AG04450 (cell line): ENCODE measurements at regions not wholly inside any gene's neighbourhood (a gene's known extent, or its start where the extent isn't known, plus 50 kb on each side); places are given as distances from the start of the nearest gene placed in this dataset. TPM values are rescaled to one million over a fixed set of nuclear protein-coding genes. Genes with fewer than 3 reads are reported as not detected.

ENCODE experiments used
- CTCF ChIA-PET: fragments of 300-600, 350-600 bp; formaldehyde crosslinking; extraction: SDS; loops from one replicate; lab custom pipeline; 2022; ENCODE audit warnings: antibody characterized with exemption, inconsistent platforms; lab: Charles Lee
- POLR2A ChIA-PET: fragments of 350-600 bp; formaldehyde crosslinking; extraction: SDS; loops from one replicate; lab custom pipeline; 2021; ENCODE audit warnings: antibody characterized with exemption, inconsistent platforms; lab: Yijun Ruan, JAX
- DNase-seq: peaks from one replicate; pipeline ENCODE4 v3.0.0-alpha.2; 2011; ENCODE audit warnings: low read depth, low spot score
- H3K27ac ChIP-seq: one replicate; pipeline ENCODE4 v1.5.1; 2012; ENCODE audit warnings: low read depth, low read length, control low read depth
- H3K27me3 ChIP-seq: one replicate; pipeline ENCODE4 v1.6.0; 2012; ENCODE audit warnings: low read length; ENCODE audit not compliant: control insufficient read depth, insufficient read depth
- H3K4me3 ChIP-seq: 2 replicates; pipeline ENCODE4 v1.5.1; 2011; ENCODE audit warnings: mild to moderate bottlenecking, low read depth, low read length, control low read depth
- H3K9me3 ChIP-seq: 2 replicates; pipeline ENCODE4 v1.5.1; 2012; ENCODE audit warnings: low read length; ENCODE audit not compliant: control insufficient read depth, insufficient read depth
- small RNA-seq: library from RNA; depleted of rRNA; stranded (forward); fragments of <200 nt; gene quantifications from one replicate; pipeline ENCODE3, GENCODE V24; 2012; ENCODE audit warnings: low read depth; ENCODE audit not compliant: insufficient read length
- TF ChIP-seq, protein P1 (sequence below): IDR thresholded peaks from 2 replicates; pipeline ENCODE4 v1.5.1; 2011; ENCODE audit warnings: low read depth, low read length, control low read depth, inconsistent platforms

DNA sequence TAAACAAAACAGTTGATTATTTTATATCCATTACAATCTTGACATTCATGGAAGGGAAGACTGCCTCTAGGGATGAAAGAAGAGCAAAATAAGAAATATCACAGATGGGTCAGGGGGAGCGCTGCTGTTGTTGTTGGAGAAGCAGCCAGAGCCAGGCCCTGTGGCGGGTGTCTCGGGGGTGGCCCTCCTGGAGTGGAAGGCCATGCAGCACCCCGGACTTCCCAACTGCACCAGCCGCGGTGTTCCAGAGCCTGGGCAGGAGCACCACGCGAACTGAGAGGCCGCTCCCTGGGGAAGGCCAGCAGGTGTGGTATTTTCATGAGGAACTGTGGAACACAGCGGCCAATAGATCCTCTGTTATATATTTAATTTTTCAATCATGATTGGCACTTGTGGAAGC, 72.4 kb upstream of the VSTM2A start:
- DNase-seq: no peak
- ChIA-PET CTCF (no interaction called here), POLR2A (no interaction called here)
- no peak overlapping the region for H3K4me3 ChIP-seq
- H3K9me3 ChIP-seq: peaks cover 27% of the 10 kb centered on the region
- no peaks in the 10 kb centered on the region for H3K27me3 ChIP-seq
- TF ChIP-seq, protein P1, sequence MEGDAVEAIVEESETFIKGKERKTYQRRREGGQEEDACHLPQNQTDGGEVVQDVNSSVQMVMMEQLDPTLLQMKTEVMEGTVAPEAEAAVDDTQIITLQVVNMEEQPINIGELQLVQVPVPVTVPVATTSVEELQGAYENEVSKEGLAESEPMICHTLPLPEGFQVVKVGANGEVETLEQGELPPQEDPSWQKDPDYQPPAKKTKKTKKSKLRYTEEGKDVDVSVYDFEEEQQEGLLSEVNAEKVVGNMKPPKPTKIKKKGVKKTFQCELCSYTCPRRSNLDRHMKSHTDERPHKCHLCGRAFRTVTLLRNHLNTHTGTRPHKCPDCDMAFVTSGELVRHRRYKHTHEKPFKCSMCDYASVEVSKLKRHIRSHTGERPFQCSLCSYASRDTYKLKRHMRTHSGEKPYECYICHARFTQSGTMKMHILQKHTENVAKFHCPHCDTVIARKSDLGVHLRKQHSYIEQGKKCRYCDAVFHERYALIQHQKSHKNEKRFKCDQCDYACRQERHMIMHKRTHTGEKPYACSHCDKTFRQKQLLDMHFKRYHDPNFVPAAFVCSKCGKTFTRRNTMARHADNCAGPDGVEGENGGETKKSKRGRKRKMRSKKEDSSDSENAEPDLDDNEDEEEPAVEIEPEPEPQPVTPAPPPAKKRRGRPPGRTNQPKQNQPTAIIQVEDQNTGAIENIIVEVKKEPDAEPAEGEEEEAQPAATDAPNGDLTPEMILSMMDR: no peak
- no peak overlapping the region for H3K27ac ChIP-seq

DNA sequence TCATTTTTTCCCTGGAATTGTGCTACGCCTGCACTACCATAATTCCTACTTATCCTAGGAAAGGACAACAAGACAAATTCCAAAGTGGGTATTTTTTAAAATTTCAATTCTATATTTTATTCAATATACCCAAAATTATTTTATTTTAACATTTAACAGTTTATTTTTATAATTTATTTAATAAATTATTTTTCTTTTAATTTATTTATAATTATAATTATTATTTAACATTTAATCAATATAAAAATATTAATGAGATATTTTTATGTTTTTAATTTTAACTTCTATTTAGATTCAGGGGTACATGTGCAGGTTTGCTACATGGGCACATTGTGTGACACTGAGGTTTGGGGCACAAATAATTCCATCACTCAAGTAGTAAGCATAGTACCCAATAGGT, 65.6 kb upstream of the VSTM2A start:
- Histone ChIP-seq H3K4me3 (no peak overlapping the region), H3K9me3 (peaks cover 5% of the 10 kb centered on the region; the same call in 1 of the 2 replicates), H3K27ac (no peak overlapping the region), H3K27me3 (no peaks in the 10 kb centered on the region)
- ChIA-PET POLR2A (no interaction called here), CTCF (no interaction called here)
- TF ChIP-seq, protein P1: no peak
- no peak for DNase-seq

DNA sequence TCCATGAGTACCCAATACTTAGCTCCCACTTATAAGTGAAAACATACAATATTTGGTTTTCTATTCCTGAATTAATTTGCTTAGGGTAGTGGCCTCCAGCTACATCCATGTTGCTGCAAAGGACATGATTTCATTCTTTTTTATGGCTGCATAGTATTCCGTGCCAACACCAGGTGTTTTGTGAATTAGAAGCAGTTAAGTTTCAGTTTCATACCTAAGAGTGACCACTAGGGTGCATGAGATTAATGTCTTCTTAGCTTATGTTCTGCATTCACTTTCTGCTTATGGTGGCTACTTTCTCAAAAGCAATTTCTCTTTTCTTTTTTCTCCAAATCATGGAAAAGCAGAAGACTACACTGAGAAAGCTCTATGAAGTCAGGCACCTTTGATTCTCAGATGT, 65.1 kb upstream of the VSTM2A start:
- TF ChIP-seq, protein P1: no peak
- DNase-seq: no peak

DNA sequence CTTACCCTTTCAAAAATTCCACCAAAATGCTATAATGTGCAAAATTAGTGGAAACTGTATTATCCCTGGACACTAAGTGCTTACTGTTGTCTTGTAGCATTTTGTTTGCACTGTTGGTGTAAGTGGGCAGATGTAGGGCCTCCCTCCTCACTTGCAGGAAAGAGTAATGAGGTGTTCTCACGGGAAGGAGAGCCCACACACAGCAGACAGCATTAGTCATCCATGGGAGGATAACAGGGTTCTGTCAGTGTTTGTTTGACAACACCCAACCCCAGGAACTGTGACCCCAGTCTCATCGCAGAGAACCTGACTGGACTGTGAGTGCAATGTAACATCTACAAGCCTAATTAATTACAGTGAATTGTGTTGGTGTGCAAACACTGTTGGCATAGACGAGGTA, 58.7 kb upstream of the VSTM2A start:
- Histone ChIP-seq H3K4me3 (no peak overlapping the region), H3K9me3 (peaks cover 11% of the 10 kb centered on the region; the same call in 1 of the 2 replicates), H3K27ac (no peak overlapping the region), H3K27me3 (no peaks in the 10 kb centered on the region)
- POLR2A ChIA-PET: no interaction called here
- DNase-seq: no peak
- CTCF ChIA-PET: no interaction called here
- TF ChIP-seq, protein P1: no peak

More for the DNA sequence above, 65.1 kb upstream of the VSTM2A start:
- CTCF ChIA-PET: interaction anchor here (0.6 kb wide), 1 partner anchor 669 kb away, joined by 4 read pairs; no protein-coding TSS in a partner anchor
- POLR2A ChIA-PET: no interaction called here
- H3K4me3 ChIP-seq: no peak overlapping the region
- no peak overlapping the region for H3K27ac ChIP-seq
- H3K9me3 ChIP-seq: peaks cover 4% of the 10 kb centered on the region; the same call in 1 of the 2 replicates
- no peaks in the 10 kb centered on the region for H3K27me3 ChIP-seq

DNA sequence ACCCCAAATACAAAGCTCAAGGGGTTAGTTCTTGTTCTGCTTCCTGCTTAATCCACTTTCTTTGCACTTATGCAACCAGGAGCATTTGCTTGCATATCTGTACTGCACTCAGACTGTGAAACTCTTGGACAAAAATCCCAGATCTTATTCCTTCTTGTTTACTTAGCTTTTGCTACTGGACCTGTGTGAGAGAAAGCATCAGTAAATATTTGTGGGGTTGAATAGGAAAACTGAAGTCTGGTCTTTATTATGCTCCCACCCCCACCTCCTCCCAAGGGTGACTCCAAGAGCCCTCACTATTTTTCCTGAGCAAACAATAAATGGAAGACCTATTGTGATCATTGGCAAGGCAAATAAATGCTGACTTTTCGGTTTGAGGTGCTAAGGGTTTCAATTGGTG, 57.1 kb upstream of the VSTM2A start:
- Histone ChIP-seq H3K9me3 (peaks cover 11% of the 10 kb centered on the region; the same call in 1 of the 2 replicates), H3K4me3 (no peak overlapping the region), H3K27ac (no peak overlapping the region), H3K27me3 (no peaks in the 10 kb centered on the region)
- ChIA-PET POLR2A (no interaction called here), CTCF (no interaction called here)
- no peak for DNase-seq
- TF ChIP-seq, protein P1: no peak

Small RNAs in the stretch of these regions (small RNA-seq; reads per million reads assigned to genes)
- gene AC074348.1 (not detected), gene RNU2-29P (not detected)
